B cell (primary cell): ENCODE measurements at regions not wholly inside any gene's neighbourhood (a gene's known extent, or its start where the extent isn't known, plus 50 kb on each side); places are given as distances from the start of the nearest gene placed in this dataset.

ENCODE experiments used
- ATAC-seq: fragments of 200-7000 bp; cut with Tn5 transposase; one replicate; pipeline ENCODE4 v1.10.0; 2021; ENCODE audit warnings: low read depth, mild to moderate bottlenecking, moderate number of reproducible peaks, moderate library complexity
- CTCF ChIA-PET: fragments of 350-600 bp; sonication (Branson Sonifier 250); formaldehyde crosslinking; loops from one replicate; lab custom pipeline; 2021; ENCODE audit warnings: antibody characterized with exemption, inconsistent platforms; lab: Charles Lee
- POLR2A ChIA-PET: fragments of 350-600 bp; sonication (Branson Sonifier 250); formaldehyde crosslinking; loops from one replicate; lab custom pipeline; 2021; ENCODE audit warnings: antibody characterized with exemption; lab: Charles Lee
- DNase-seq: peaks from one replicate; pipeline ENCODE4 v3.0.0; 2013
- H2AFZ ChIP-seq: 2 replicates; pipeline ENCODE4 v1.6.1; 2012; ENCODE audit warnings: mild to moderate bottlenecking, low read depth, low read length; ENCODE audit not compliant: insufficient read depth, poor library complexity, severe bottlenecking
- H3K27ac ChIP-seq, 2 donors: 1 replicate in 1 of 2; 2 replicates in 1 of 2; pipeline ENCODE4 v1.5.1; 2012 to 2013; ENCODE audit warnings: low read length in 2 of 2, mild to moderate bottlenecking in 2 of 2, moderate library complexity in 1 of 2
- H3K27me3 ChIP-seq, 4 experiments: fragments of 200-600 bp in 1 of 4; sonication (generic) in 1 of 4; replicated peaks in 1 of 4; 1 replicate in 2 of 4; 2 replicates in 2 of 4; pipeline versions ENCODE4 v1.6.1 to v1.7.0; 2013 to 2016; ENCODE audit warnings: low read length in 3 of 4, mild to moderate bottlenecking in 2 of 4, mixed read lengths in 1 of 4, moderate library complexity in 1 of 4; ENCODE audit not compliant: insufficient read depth in 4 of 4, control insufficient read depth in 3 of 4; ENCODE audit errors: control extremely low read depth in 1 of 4
- H3K36me3 ChIP-seq, 2 experiments: replicated peaks in 1 of 2; 1 replicate in 1 of 2; 2 replicates in 1 of 2; pipeline versions ENCODE4 v1.6.1 to v1.7.1; 2013; ENCODE audit warnings: low read length in 1 of 2; ENCODE audit not compliant: insufficient read depth in 2 of 2, control insufficient read depth in 1 of 2; ENCODE audit errors: control extremely low read depth in 1 of 2, extremely low read depth in 1 of 2
- H3K4me1 ChIP-seq, 2 donors: fragments of 200-600 bp in 1 of 2; sonication (generic) in 1 of 2; 1 replicate in 1 of 2; 2 replicates in 1 of 2; pipeline versions ENCODE4 v1.5.1 to v1.6.1; 2013 to 2017; ENCODE audit warnings: low read length in 2 of 2; ENCODE audit not compliant: control insufficient read depth in 2 of 2, insufficient read depth in 2 of 2
- H3K4me2 ChIP-seq: replicated peaks from 2 replicates; pipeline ENCODE3; 2012; ENCODE audit warnings: mild to moderate bottlenecking, low read depth, low read length; ENCODE audit not compliant: poor library complexity, severe bottlenecking
- H3K4me3 ChIP-seq, 5 experiments: fragments of 200-600 bp in 1 of 5; sonication (generic) in 1 of 5; 1 replicate in 3 of 5; 2 replicates in 2 of 5; pipeline versions ENCODE4 v1.5.1 to v1.7.0; 2011 to 2016; ENCODE audit warnings: low read length in 4 of 5, mild to moderate bottlenecking in 4 of 5, low read depth in 2 of 5, control low read depth in 1 of 5, moderate library complexity in 1 of 5; ENCODE audit not compliant: insufficient read depth in 1 of 5; ENCODE audit errors: control extremely low read depth in 1 of 5, extremely low read depth in 1 of 5
- H3K79me2 ChIP-seq: fragments of 200-600 bp; sonication (generic); one replicate; pipeline ENCODE4 v1.6.0; 2016; ENCODE audit warnings: low read length; ENCODE audit not compliant: control insufficient read depth, insufficient read depth
- H3K9ac ChIP-seq: fragments of 200-600 bp; sonication (generic); 2 replicates; pipeline ENCODE4 v1.6.1; 2017; ENCODE audit warnings: mild to moderate bottlenecking, low read length, moderate library complexity
- H3K9me3 ChIP-seq, 3 donors: one replicate each; pipeline versions ENCODE4 v1.6.1 to v1.7.1; 2013; ENCODE audit warnings: low read length in 2 of 3; ENCODE audit not compliant: control insufficient read depth in 2 of 3, insufficient read depth in 1 of 3; ENCODE audit errors: control extremely low read depth in 1 of 3
- H4K20me1 ChIP-seq: 2 replicates; pipeline ENCODE4 v1.6.0; 2012; ENCODE audit warnings: mild to moderate bottlenecking, low read length; ENCODE audit not compliant: insufficient read depth, control insufficient read depth, poor library complexity, severe bottlenecking
- H3K27ac Mint-ChIP-seq: one replicate; pipeline ENCODE4 v1.8.0; 2021; ENCODE audit warnings: mixed read lengths
- H3K27me3 Mint-ChIP-seq: one replicate; pipeline ENCODE4 v1.8.0; 2021; ENCODE audit warnings: mixed read lengths
- H3K4me1 Mint-ChIP-seq: one replicate; pipeline ENCODE4 v1.8.0; 2021; ENCODE audit warnings: mixed read lengths
- H3K4me3 Mint-ChIP-seq: one replicate; pipeline ENCODE4 v1.8.0; 2021; ENCODE audit warnings: mixed read lengths
- H3K9me3 Mint-ChIP-seq: one replicate; pipeline ENCODE4 v1.8.0; 2022; ENCODE audit warnings: mixed read lengths; ENCODE audit not compliant: insufficient read depth
- CTCF ChIP-seq: fragments of 200-600 bp; IDR thresholded peaks from one replicate; pipeline ENCODE4 v1.8.0; 2022; ENCODE audit warnings: antibody characterized with exemption, mild to moderate bottlenecking
- EZH2 ChIP-seq: IDR thresholded peaks from 2 replicates; pipeline ENCODE4 v1.6.1; 2012; ENCODE audit warnings: borderline replicate concordance, low read depth, mild to moderate bottlenecking, moderate library complexity, low read length; ENCODE audit not compliant: insufficient read depth, poor library complexity, severe bottlenecking
- WGBS: methylation state at CpG from one replicate; pipeline ENCODE4 v1.1.5; 2013; ENCODE audit warnings: missing lambda C conversion rate; ENCODE audit not compliant: insufficient coverage; 5-methylcytosine and 5-hydroxymethylcytosine counted together
- intact Hi-C: fragments of 100-400 bp; cut with micrococcal nuclease; formaldehyde crosslinking; loops from one replicate; pipeline ENCODE4 v1.10.0; 2022

GRCh38 chr17:77640916-77641605 is 317.4 kb upstream of the TNRC6C start:
- H3K79me2 ChIP-seq, result no peaks in the 10 kb centered on the region
- Mint-ChIP-seq H3K27ac (no peak overlapping the region), H3K4me3 (no peak overlapping the region), H3K27me3 (peaks cover 36% of the 10 kb centered on the region), H3K4me1 (no peaks in the 10 kb centered on the region), H3K9me3 (no peaks in the 10 kb centered on the region)
- H3K4me1 ChIP-seq, result no peaks in the 10 kb centered on the region
- H3K9me3 ChIP-seq, result peaks cover 0 to 3% (median 0%) of the 10 kb centered on the region in 3 donors
- H3K4me3 ChIP-seq, result no peak overlapping the region
- 87% methylated on average over 8 of the region's 8 CpGs for WGBS
- TF ChIP-seq CTCF, result no peak
- TF ChIP-seq EZH2, result no peak
- H3K27ac ChIP-seq, result no peak overlapping the region
- ChIA-PET POLR2A (no interaction called here), CTCF (interaction anchor here (0.6 kb wide), 1 partner anchor 116 kb away, joined by 3 read pairs; no protein-coding TSS in a partner anchor)
- H2AFZ ChIP-seq, result no peak overlapping the region
- peaks cover 0 to 16% (median 7%) of the 10 kb centered on the region in 4 experiments for H3K27me3 ChIP-seq
- intact Hi-C loops, result no loop called here
- H4K20me1 ChIP-seq, result no peaks in the 10 kb centered on the region
- DNase-seq, result no peak
- H3K4me2 ChIP-seq, result no peak overlapping the region
- H3K9ac ChIP-seq, result no peak overlapping the region
- no peak for ATAC-seq
- no peaks in the 10 kb centered on the region for H3K36me3 ChIP-seq

- DNase-seq (no peak), ATAC-seq (no peak)
- Mint-ChIP-seq H3K27ac (no peak overlapping the region), H3K9me3 (no peaks in the 10 kb centered on the region), H3K4me1 (no peaks in the 10 kb centered on the region), H3K4me3 (no peak overlapping the region), H3K27me3 (peaks cover 34% of the 10 kb centered on the region)
- no peaks in the 10 kb centered on the region for H3K79me2 ChIP-seq
- H3K4me1 ChIP-seq, result no peaks in the 10 kb centered on the region
- TF ChIP-seq CTCF (no peak), EZH2 (no peak)
- no peak overlapping the region for H3K4me2 ChIP-seq
- no peak overlapping the region for H3K4me3 ChIP-seq
- H2AFZ ChIP-seq, result no peak overlapping the region
- no peaks in the 10 kb centered on the region for H3K36me3 ChIP-seq
- intact Hi-C loops, result no loop called here
- POLR2A ChIA-PET, result no interaction called here
- peaks cover 0 to 18% (median 7%) of the 10 kb centered on the region in 4 experiments for H3K27me3 ChIP-seq
- CTCF ChIA-PET, result no interaction called here
- H3K9me3 ChIP-seq, result peaks cover 0 to 3% (median 0%) of the 10 kb centered on the region in 3 donors
- no peak overlapping the region for H3K27ac ChIP-seq
- WGBS, result 97% methylated on average over 3 of the region's 4 CpGs
- no peaks in the 10 kb centered on the region for H4K20me1 ChIP-seq
- H3K9ac ChIP-seq, result no peak overlapping the region
Observed at GRCh38 chr17:77641718-77642117, 316.8 kb upstream of the TNRC6C start.
